Loucy (cell line): ENCODE measurements at regions not wholly inside any gene's neighbourhood (a gene's known extent, or its start where the extent isn't known, plus 50 kb on each side); places are given as distances from the start of the nearest gene placed in this dataset.

Experiments used
- H2AFZ ChIP-seq: fragments of 200-600 bp; sonication (generic); 2 replicates; pipeline ENCODE4 v1.6.0; 2016; ENCODE audit warnings: antibody characterized with exemption, mild to moderate bottlenecking, low read length, moderate library complexity
- H3F3A ChIP-seq: fragments of 200-600 bp; 2 replicates; pipeline ENCODE4 v1.6.0; 2016; ENCODE audit warnings: antibody characterized with exemption, low read depth, mild to moderate bottlenecking
- H3K27me3 ChIP-seq: fragments of 200-600 bp; sonication (generic); 2 replicates; pipeline ENCODE4 v1.6.1; 2014; ENCODE audit warnings: low read length, mild to moderate bottlenecking; ENCODE audit not compliant: insufficient read depth, poor library complexity, severe bottlenecking
- H3K36me3 ChIP-seq: fragments of 200-600 bp; sonication (generic); 2 replicates; pipeline ENCODE4 v1.6.1; 2016; ENCODE audit warnings: low read length; ENCODE audit not compliant: insufficient read depth
- H3K4me1 ChIP-seq: fragments of 200-600 bp; sonication (generic); 2 replicates; pipeline ENCODE4 v1.5.1; 2014; ENCODE audit warnings: low read length, mild to moderate bottlenecking; ENCODE audit not compliant: insufficient read depth, poor library complexity, severe bottlenecking
- H3K4me2 ChIP-seq: fragments of 200-600 bp; sonication (generic); 2 replicates; pipeline ENCODE4 v1.6.0; 2014; ENCODE audit warnings: antibody characterized with exemption, low read length, low read depth, mild to moderate bottlenecking; ENCODE audit not compliant: poor library complexity, severe bottlenecking
- H3K4me3 ChIP-seq: fragments of 200-600 bp; sonication (generic); 2 replicates; pipeline ENCODE4 v1.5.1; 2014; ENCODE audit warnings: low read length, mild to moderate bottlenecking, mixed read lengths; ENCODE audit not compliant: poor library complexity, severe bottlenecking
- H3K79me2 ChIP-seq: fragments of 200-600 bp; sonication (generic); 2 replicates; pipeline ENCODE4 v1.6.1; 2014; ENCODE audit warnings: low read length; ENCODE audit not compliant: insufficient read depth
- H3K9ac ChIP-seq: fragments of 200-600 bp; sonication (generic); 2 replicates; pipeline ENCODE4 v1.6.0; 2014; ENCODE audit warnings: mild to moderate bottlenecking, low read depth, low read length, moderate library complexity; ENCODE audit not compliant: poor library complexity, severe bottlenecking
- H3K9me2 ChIP-seq: fragments of 200-600 bp; sonication (generic); replicated peaks from 2 replicates; pipeline ENCODE4 v1.6.1; 2016; ENCODE audit warnings: low read depth, low read length, mixed read lengths
- H3K9me3 ChIP-seq: fragments of 200-600 bp; sonication (generic); 2 replicates; pipeline ENCODE4 v1.6.1; 2014; ENCODE audit warnings: mild to moderate bottlenecking, antibody characterized with exemption, low read length, low read depth; ENCODE audit not compliant: insufficient read depth
- H4K20me1 ChIP-seq: fragments of 200-600 bp; sonication (generic); 2 replicates; pipeline ENCODE4 v1.6.0; 2014; ENCODE audit warnings: antibody characterized with exemption, low read length, mild to moderate bottlenecking; ENCODE audit not compliant: insufficient read depth, poor library complexity, severe bottlenecking
- CTCF ChIP-seq: fragments of 200-600 bp; sonication (generic); conservative IDR thresholded peaks from 2 replicates; pipeline ENCODE4 v1.5.1; 2014; ENCODE audit warnings: mild to moderate bottlenecking, antibody characterized with exemption, low read length
- EZH2phosphoT487 ChIP-seq: fragments of 200-600 bp; IDR thresholded peaks from 2 replicates; pipeline ENCODE4 v1.6.1; 2018; ENCODE audit warnings: antibody characterized with exemption, mild to moderate bottlenecking, moderate library complexity, borderline replicate concordance

- Histone ChIP-seq H3K4me1 (peaks cover 9% of the 10 kb centered on the region), H3K4me3 (no peak overlapping the region), H3K9ac (no peak overlapping the region), H3K36me3 (no peaks in the 10 kb centered on the region), H3K9me2 (no peaks in the 10 kb centered on the region), H3F3A (no peaks in the 10 kb centered on the region), H3K79me2 (no peaks in the 10 kb centered on the region), H4K20me1 (no peaks in the 10 kb centered on the region), H3K27me3 (no peaks in the 10 kb centered on the region), H3K9me3 (no peaks in the 10 kb centered on the region), H2AFZ (no peak overlapping the region), H3K4me2 (no peak overlapping the region)
- no peak for TF ChIP-seq CTCF
- no peak for TF ChIP-seq EZH2phosphoT487
Observed at GRCh38 chr9:90092508-90092907, 487.7 kb downstream of the GADD45G start.

DNA sequence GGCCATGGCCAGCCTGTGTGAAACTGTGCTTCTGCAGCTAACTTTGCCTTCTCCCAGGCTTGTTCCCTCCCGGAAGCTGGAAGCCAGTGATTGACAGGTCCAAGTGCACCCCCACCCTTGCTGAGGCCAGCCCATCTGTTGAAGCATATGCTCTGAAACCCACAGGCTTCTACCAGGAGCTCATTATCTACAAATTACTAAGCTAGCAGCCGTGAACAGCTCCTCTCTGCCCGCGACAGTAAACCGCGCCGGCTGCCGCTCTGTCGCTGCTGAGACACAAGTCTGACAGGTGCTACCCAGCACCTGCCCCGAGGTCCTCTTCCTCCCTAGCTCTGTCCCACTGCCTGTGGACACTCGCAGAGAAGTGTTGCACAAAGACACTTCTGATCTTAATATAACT is 490.9 kb downstream of the GADD45G start:
- Histone ChIP-seq H3K36me3 (no peaks in the 10 kb centered on the region), H3F3A (no peaks in the 10 kb centered on the region), H3K9ac (no peak overlapping the region), H3K9me3 (no peaks in the 10 kb centered on the region), H4K20me1 (no peaks in the 10 kb centered on the region), H3K27me3 (no peaks in the 10 kb centered on the region), H3K4me2 (no peak overlapping the region), H3K4me1 (peaks cover 9% of the 10 kb centered on the region), H3K9me2 (no peaks in the 10 kb centered on the region), H3K79me2 (no peaks in the 10 kb centered on the region), H2AFZ (no peak overlapping the region), H3K4me3 (no peak overlapping the region)
- TF ChIP-seq EZH2phosphoT487: no peak
- TF ChIP-seq CTCF: no peak

DNA sequence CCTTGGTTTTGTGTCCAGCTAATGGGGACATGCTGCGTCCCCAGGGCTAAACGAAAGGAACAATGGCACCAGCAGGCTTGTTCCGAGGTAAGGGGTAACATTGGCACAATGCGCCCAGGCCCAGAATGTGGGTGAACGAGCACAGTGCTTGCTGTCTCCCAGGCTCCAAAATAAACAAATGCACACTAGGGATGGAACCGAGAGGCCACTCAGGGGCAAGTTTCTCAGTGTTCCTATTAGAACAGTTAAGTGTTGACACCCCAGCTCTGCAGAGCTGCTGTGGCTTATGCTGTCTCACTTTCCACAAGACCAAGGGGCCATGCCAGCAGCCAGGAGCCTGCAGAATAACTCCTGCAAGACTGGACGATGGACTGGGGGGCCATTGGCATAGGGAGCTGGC is 492.4 kb downstream of the GADD45G start:
- Histone ChIP-seq H3K36me3 (no peaks in the 10 kb centered on the region), H3K79me2 (no peaks in the 10 kb centered on the region), H3K9me3 (no peaks in the 10 kb centered on the region), H3K9me2 (no peaks in the 10 kb centered on the region), H3K4me3 (no peak overlapping the region), H3F3A (no peaks in the 10 kb centered on the region), H3K4me2 (no peak overlapping the region), H2AFZ (no peak overlapping the region), H3K27me3 (no peaks in the 10 kb centered on the region), H3K9ac (no peak overlapping the region), H4K20me1 (no peaks in the 10 kb centered on the region), H3K4me1 (peaks cover 8% of the 10 kb centered on the region)
- no peak for TF ChIP-seq EZH2phosphoT487
- no peak for TF ChIP-seq CTCF
